HG03442 (cell line): ENCODE measurements at regions not wholly inside any gene's neighbourhood (a gene's known extent, or its start where the extent isn't known, plus 50 kb on each side); places are given as distances from the start of the nearest gene placed in this dataset.
"Not testable (repeated sequence)": the region's sequence is repeated elsewhere in the genome, so short reads cannot be mapped to it uniquely, and the experiment has no call there.

Experiments
- ATAC-seq: cut with Tn5 transposase; IDR thresholded peaks from one replicate; pipeline ENCODE4 v1.9.1; 2021; ENCODE audit warnings: mild to moderate bottlenecking, moderate library complexity; ENCODE audit not compliant: unreplicated experiment

DNA sequence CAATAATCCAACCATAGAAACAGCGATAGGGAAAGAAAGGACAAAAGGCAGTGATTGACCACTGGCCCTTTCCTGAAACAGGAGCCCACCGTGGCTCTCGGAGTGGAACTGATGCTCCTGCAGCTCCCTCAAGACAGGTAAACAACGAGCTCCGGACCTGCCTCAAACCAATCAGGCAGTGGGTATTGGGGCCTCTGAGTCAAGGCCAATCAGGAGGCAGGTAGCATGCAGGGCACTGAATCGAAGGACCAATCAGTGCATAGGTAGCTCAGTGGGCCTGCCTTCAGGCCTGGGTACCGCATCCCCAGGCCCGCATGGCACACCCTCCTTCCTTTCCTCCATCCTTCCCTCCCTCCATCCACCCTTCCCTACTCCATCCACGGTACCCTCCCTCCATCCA, 425.1 kb upstream of the MGMT start:
- ATAC-seq: no peak

DNA sequence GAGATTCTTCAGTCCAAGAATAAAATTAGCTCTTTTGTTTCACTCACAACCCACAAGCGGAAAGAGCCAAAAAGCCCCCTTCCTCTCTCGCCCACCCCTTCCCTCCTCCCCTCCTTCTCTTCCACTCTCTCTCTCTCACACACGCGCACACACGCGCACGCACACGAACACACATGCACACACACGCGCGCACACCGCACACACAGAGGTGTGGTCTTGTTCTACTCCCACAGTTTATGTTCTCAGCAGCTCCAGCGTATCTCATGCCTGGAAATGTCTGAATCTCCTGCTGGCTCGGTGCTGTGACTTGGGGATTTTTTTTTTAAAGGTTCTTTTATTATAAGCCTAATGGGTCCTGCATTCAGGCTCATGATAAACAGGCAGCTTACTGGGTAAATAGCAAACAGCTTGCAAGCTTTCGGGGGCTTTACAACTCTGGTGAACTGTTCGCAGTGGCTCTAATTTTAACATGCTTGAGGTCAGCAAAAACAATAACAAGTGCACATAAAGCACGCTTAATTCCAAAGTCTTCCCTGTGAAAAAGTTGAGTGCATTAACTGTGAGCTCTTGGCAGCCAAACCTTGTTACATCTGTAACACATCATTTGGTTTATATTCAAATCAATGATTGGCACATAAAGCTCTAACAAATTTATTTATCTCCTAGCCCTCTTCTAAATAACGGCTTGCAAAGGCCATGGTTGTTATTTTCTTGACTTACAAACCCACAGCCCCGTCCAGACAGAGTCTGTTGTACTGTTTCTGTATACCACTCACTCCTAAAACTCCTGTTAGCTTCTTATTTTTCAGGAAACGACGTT, 424.1 kb upstream of the MGMT start:
- ATAC-seq: no peak

DNA sequence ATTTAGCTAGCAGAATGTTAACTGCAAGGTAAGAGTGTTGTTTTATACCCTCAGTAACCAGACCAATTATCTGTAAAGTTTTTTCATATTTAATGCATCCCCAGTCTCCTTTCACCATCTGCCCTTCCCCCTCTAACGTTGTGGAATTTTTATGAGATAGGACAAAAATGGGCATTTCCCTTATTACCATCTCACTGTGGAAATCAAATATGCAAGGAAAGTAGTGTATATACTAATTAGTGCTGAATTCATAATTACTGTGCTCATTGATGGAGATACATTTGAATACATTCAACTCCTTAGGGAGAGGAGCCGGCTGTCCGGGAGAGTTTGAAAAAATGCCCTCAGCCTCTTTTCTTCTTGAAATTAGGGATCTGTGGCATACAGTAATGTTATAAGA, 423.4 kb upstream of the MGMT start:
- no peak for ATAC-seq

DNA sequence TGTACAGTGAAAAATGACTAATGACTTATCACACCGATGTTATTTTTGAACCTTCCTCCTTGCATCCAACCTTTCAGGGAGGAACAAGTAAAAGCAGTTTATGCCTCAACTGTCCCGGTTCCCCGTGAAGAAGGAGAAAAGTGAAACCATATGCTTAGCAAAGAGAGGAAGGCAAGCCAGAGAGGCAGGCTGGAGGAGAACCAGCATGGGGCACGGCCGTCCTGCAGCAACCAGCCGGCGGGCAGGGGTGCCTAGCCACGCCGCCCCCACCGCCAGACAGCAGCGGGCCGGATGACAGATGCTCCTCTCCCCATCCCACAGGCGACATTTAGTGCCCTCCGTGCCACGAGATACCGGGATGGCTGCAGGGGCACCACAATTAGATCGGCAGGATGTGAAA, 421.4 kb upstream of the MGMT start:
- ATAC-seq: no peak

DNA sequence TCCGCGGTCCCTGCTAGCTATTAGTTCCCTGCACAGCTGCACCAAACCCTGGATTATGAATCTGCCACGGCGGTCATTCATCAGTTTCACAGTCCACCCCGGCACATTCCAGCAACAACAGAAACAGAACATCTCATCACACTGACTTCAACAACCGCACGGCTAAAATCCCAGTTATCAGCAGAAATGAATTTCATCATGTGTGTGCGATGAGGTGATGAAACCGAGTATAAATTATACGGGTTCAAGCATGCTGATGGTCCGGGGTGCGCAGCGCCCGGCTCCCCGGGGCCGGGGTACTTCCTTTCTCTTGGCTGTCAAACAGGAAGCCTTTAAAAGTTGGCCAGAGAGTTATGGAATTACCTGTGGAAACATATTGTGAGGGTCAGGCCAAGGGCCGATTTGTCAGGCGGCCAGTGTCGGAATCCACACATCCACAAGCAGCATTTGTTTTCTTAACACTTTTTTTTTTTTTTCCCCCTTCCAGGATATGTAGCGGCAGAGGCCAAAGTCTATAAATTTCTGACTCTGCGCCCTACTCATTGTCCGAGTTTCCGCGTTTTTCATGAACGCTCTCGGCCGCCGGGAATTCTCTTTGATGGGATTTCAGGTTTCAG, 420.9 kb upstream of the MGMT start:
- no peak for ATAC-seq

DNA sequence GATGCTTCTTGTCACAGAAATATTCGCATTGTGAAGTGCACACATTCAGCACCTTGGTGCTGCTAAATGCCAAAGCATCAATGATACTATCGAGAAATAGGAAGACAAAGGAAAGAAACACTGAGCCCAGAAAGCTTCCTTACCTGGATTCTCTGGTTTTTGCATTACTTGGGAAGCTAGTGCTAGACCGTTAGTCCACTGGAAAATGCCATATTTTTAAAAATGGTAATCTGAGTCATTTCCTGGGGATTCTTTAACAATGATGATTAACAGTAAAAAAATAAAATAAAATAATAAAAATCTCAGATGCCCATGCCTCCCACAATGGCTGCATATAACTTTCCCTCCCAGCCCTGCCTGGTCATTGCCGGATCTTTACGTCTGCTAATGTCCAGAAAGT, 420.1 kb upstream of the MGMT start:
- ATAC-seq: no peak

DNA sequence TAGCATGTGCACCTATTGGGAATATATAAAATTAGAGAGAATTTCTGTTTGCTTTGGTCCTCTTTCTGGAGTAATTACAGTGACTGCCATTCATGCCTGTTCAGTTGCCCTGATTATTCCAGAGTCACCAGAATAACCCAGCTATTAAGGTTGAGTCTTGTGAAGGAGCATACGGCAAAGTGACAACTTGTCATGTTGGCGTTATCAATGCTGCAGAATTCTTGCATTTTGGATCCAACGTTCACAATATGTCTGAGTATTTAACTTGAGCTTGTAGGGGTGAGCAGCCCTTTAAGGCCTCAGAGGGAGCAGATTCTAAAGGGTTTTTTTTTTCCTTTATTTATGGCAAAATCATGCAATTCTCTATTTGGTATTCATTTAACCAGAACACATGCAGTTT, 419.4 kb upstream of the MGMT start:
- no peak for ATAC-seq

DNA sequence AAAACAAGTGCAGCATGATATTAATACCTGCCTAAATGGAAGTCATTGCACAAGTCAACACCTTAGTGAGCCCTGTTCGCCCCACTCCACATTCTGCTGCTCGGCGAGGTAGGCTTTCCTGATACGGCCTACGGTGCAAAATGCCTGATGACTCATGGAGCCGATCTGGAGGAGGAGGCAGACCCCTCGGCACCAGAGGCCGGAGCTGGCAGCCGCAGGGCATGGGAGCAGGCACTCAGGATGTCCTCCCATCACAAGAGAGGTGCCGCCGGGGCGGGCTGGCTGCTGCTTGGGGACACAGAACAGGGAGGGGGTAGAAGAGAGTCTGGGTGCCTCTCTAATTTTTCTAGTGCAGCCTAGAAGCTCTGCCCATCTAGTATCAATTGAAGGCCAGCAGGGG, 418.5 kb upstream of the MGMT start:
- ATAC-seq: no peak

DNA sequence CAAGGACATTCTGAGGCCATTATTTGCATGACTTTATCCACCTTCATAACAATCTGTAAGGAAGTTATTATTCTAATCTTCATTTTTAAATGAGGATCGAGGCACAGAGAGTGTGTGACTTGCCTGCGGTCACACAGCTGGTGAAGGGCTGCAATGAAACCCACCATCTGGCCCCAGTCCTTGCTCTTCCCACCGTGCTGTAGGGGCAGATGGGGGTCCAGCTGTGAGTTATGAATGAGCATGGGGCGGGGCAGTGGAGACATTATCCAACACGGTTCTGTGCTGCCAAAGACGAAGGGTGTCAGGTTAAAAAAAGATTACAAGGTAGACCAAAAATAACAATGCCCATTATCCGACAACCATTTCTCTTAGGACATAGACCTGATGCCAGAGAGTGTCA, 417.5 kb upstream of the MGMT start:
- no peak for ATAC-seq

DNA sequence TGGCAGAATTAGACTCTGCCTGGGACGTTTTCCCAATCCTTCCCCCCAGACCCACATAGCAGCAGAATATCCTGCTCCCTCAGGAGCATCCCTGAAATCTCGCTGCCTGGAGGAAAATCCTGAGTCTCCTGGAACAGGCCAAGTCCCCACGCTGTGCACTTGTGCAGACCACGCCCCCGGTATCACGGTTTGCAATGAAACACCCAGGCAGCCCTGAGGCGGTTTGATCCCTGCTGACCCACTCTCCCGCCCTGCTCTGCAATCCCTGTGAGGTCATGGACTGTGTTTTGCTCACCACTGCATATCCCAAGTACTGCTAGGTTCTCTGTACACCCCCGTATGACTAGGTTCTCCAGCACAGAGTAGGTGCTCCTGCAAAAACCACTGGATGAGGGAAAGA, 411.8 kb upstream of the MGMT start:
- no peak for ATAC-seq

DNA sequence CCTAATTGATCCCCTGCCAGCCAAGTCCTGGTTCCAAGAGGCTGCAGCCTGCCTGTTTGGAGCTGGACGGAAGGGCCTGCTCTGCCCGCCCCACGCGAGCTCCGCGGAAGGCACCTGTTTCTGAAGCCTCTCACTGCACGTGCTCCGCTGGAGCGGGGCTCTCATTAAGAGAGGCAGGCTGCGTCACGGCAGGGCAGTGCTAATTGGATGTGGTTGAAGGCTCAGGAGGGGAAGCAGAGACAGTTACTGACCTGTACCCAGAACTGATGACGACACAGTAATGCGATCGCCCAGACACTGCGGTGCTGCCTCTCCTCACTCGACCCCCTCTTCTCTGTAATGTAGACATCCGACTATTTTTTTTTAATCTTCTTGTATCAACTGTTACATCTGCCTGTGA, 411.1 kb upstream of the MGMT start:
- no peak for ATAC-seq

DNA sequence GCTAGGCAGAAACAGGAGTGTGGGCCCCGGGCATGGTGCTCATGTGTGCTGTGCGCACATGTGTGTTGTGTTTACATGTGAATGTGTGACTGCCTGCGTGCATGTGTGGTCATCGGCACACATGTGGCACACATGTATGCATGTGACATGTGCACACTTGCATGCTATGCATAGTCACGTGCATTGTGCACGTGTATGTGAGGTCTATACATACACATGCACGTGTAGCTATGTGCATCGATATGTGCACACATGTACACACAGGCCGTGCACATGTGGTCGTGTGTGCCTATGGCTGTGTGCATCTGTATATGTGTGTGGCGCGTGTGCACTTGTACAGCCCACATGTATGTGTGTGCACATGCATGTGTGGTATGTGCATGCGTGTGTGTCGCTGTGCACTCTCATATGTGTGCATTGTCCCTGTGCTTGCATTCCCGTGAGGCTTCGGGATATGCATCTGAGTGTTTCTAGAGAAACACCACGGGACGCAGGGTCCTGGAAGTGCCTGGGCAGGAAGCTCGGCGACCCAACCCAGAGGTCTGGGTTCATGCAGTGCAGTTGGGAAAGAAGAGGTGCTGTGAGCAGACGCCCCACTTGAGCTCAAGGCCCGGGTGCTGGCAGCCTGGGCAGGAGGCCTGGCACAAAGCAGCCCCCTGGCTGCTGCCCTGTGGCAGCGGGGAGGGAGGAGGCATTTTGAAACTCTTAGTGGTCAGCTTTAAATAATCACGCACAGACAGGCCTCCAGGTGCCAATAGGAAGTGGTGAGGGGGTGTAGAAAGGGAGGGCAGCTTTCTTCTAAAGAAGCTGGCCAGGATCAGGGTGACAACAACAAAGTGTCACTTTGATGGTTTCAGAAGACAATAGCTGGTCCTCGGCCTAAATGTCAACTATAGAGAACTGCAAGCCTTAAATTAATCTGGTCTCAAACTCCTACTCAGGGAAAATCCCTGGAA, 410.0 kb upstream of the MGMT start:
- ATAC-seq: peak; percentile 30

DNA sequence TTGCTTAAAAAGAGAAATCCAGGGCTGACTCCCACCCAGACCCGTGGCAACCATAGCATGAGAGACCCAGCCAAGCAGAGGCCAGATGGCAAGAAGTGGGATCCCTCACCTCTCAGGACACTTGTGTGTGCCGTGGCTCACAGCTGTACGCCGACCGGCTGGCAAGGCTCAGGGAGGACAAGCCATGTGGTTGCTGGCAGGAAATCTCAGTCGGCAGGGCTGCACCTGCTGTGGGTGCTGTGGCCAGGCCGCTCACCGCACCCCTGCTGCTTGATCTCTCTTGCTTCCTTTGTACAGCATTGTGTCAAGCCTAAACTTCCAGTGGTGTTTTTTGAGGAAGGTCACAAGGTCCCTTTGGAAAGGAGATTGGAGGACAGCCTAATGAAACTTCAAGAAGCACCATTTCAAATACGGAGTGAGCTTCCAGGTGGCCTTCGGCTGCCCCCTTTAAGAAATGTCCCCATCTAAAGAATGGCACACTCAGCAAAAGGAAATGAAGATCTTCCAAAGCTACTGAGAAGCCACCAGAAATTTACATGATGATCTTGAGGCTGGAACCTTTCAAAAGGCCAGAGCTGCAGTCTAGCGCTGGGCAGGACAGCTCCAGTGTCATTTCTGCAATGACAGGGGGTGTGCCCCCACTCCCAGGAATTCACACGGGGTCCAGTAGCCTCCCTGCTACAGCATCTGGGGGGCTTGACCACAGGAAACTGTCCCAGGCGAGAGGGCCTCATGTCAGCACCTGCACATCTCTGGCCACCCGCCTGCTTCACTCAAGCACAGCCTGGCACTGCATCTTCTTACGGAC, 409.0 kb upstream of the MGMT start:
- ATAC-seq: peak; percentile 92

DNA sequence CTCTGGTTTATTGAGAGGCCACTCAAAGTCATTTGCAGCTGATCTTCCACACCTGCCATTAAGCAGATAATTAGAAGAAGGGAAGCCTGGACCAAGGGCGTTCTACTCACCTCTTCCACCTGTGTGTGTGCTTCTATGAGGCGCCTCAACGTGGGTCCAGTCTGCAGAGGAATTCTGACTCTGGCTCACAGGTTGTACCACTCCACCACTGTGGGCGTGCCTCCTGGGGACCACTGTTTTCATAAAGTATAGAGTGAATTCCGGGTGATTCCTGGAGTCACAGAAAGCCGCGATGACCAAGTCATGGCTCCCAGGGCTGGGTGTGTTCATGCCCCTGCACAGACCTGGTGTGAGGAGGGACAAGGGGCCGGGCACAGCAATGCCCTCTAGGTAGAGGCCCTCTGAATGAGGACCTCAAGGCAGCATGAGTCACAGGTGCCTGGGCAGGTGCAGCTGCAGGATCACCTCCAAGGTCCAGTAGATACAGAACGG, 408.3 kb upstream of the MGMT start:
- no peak for ATAC-seq

DNA sequence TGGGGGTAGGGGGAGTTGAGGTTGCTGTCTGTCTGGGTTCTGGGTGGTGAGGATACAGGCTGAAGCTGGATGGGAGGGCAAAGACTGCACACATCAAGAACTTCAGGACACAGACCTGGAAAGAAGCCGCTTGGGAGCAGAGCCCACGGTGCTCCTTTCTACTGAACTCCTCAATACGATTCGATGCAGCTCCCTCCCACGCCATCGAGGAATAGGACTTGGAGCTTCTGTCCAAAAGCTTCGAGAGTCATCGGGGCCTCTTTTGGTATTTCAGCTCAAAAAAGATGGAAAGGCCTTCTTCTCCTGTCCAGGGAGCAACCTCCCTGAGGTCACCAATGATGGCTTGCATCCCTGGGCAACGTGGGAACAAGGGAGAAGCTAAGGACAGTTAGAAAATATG, 407.1 kb upstream of the MGMT start:
- no peak for ATAC-seq

DNA sequence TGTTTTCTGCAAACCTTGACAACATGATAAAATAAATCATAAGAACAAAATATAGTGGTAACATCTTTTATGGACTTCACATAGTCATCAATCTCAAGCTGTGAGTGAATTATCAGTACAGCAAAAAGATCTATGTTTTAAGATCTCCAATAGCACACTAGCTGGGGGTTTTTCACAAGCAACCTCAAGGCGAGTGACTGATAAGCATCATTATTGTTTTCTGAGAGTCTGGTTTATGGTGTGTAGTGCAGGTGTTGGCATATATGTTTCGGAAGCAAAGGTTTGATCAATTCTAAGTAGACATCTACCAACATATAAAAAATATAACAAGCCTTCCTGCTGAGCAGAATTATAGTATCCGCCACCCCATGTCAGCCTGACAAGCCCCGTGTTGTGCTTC, 403.8 kb upstream of the MGMT start:
- ATAC-seq: no peak

DNA sequence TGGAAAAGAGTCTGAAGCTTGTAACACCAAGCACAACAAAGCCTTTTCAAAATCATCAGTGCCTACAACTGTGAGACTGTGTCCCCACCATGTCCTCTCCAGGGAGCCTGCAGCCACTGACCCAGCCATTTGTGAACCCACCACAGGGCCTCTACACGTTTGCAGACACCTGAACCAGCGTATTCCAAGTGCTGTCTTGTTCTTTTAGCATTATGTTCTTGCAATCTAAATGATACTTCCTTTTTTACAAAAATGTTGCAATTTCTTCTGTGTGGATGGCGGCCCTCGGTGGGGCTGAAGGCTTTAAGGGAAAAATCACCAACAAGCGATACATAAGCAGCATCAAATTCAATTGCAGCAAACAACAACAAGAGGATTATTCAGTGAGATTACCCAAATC, 403.2 kb upstream of the MGMT start:
- ATAC-seq: no peak

DNA sequence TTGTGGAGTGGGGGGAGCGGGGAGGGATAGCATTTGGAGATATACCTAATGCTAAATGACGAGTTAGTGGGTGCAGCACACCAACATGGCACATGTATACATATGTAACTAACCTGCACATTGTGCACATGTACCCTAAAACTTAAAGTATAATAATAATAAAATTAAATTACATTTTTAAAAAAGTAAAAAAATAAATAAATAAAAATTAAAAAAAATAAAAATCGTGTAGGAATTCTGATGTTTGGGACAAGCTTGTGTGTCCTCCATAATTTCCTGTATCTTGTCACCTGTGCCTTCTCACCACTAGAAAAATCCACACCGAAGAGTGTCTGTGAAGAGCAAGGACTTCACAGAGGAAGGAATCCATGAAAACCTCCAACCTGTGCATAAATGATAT, 400.5 kb upstream of the MGMT start:
- not testable (repeated sequence) for ATAC-seq

DNA sequence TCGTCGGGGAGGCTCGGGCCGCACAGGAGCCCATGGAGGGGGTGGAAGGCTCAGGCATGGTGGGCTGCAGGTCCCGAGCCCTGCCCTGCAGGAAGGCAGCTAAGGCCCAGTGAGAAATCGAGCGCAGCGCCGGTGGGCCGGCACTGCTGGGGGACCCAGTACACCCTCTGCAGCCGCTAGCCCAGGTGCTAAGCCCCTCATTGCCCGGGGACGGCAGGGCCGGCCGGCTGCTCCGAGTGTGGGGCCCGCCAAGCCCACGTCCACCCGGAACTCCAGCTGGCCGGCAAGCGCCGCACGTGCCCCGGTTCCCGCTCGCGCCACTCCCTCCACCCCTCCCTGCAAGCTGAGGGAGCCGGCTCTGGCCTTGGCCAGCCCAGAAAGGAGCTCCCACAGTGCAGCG, 395.6 kb upstream of the MGMT start:
- ATAC-seq: not testable (repeated sequence)

DNA sequence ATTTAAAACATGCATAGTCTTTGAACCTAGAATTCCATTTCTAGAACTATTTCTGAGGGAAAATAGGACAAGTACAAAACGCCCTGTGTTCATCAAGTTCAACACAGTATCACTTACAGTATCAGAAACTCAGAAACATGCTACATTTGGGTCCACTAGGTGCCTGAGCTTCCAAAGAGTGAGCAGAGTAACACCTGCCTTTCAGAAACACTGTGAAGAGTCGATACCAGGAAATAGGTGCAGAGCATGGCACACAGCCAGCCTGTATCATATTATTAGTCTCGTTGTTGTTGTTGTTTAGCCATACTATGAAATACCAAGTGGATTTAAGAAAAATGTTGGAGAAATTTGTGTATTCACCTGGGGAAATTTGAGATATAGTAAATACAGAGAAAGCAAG, 392.1 kb upstream of the MGMT start:
- ATAC-seq: no peak

DNA sequence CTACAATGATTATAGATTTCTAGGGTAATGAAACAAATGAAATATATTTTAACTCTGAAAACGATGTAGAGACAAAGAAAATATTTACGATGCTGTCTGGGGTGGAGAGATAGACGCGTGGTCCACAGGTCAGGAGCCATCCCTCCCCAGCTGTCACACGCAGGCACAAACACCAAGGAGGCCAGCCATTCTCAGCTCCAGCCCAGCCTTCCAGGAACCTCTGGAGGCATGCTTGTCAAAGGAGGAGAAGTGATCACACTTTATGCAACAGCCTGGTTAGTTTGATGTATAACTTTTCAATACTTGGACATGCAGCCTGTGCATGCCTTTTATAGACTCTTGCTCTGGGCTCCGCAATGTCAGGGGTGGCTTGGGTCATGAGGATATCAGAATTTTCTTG, 391.5 kb upstream of the MGMT start:
- no peak for ATAC-seq
